ENCODE measurements at regions not wholly inside any gene's neighbourhood (a gene's known extent, or its start where the extent isn't known, plus 50 kb on each side); places are given as distances from the start of the nearest gene placed in this dataset.

- ChIA-PET CTCF (interaction anchor here (0.9 kb wide), 1 partner anchor 21 kb away, joined by 4 read pairs; no protein-coding TSS in a partner anchor), SMC1A (ENCODE audit: uncharacterized antibody, unreplicated experiment) (no interaction called here)
These were observed 69.7 kb upstream of the ARL4C start for GRCh38 chr2:234566622-234567021.

More at GRCh38 chr2:234566622-234567021, 69.7 kb upstream of the ARL4C start:
- peaks cover 0 to 3% of the 10 kb centered on the region in 2 experiments; a peak in 1 of 4 replicates for H3K27me3 ChIP-seq (replicated peaks in 1 of 2; ENCODE audit: control insufficient read depth in 2 of 2, insufficient read depth in 2 of 2, low read length in 1 of 2)
- no peak overlapping the region for H3K27ac ChIP-seq (ENCODE audit: control insufficient read depth, insufficient read depth)
- no peaks in the 10 kb centered on the region for H3K9me3 ChIP-seq (replicated peaks; ENCODE audit: control insufficient read depth, insufficient read depth, low read length)
- intact Hi-C loops (cut with micrococcal nuclease; ENCODE audit: unreplicated experiment), result no loop called here
- no peaks in the 10 kb centered on the region for H3K4me1 ChIP-seq (ENCODE audit: control insufficient read depth, insufficient read depth, low read length)
- no TSS peak for BruUV-seq (replicated peaks)
- H3K79me2 ChIP-seq (ENCODE audit: control insufficient read depth, insufficient read depth, low read length), result no peaks in the 10 kb centered on the region
- TF ChIP-seq ZZZ3 (IDR thresholded peaks at IDR 0.05; ENCODE audit: control insufficient read depth, insufficient read length, low read depth) (no peak), SMC3 (IDR thresholded peaks at IDR 0.05; ENCODE audit: borderline replicate concordance, low read length) (no peak), RELB (IDR thresholded peaks at IDR 0.05; ENCODE audit: low read depth) (no peak), RFX5 (IDR thresholded peaks at IDR 0.05; ENCODE audit: low read depth, low read length) (no peak), NFYA (IDR thresholded peaks at IDR 0.05; ENCODE audit: borderline replicate concordance, low read depth, low read length) (no peak), SPI1 (IDR thresholded peaks at IDR 0.05; ENCODE audit: borderline replicate concordance, insufficient read depth, low read depth, low read length) (no peak), ZNF274 (IDR thresholded peaks at IDR 0.05; ENCODE audit: insufficient read depth, insufficient read length) (no peak), ZNF622 (IDR thresholded peaks at IDR 0.05) (no peak), POLR2A (IDR thresholded peaks at IDR 0.05; ENCODE audit: low read depth, low read length) (no peak), ESRRA (IDR thresholded peaks at IDR 0.05; ENCODE audit: low read length) (no peak), NFIC (IDR thresholded peaks at IDR 0.05; ENCODE audit: low read depth, low read length) (no peak), TAF1 (IDR thresholded peaks at IDR 0.05; ENCODE audit: borderline replicate concordance, low read depth, low read length) (no peak), RAD51 (IDR thresholded peaks at IDR 0.05) (no peak), MYB (IDR thresholded peaks at IDR 0.05; ENCODE audit: borderline replicate concordance, low read depth, low read length) (no peak), CHD4 (IDR thresholded peaks at IDR 0.05) (no peak), MEF2A (IDR thresholded peaks at IDR 0.05; ENCODE audit: insufficient read depth, low read depth, low read length) (no peak), TBL1XR1 (IDR thresholded peaks at IDR 0.05; ENCODE audit: low read depth, low read length) (no peak), ATF2 (IDR thresholded peaks at IDR 0.05; ENCODE audit: low read length) (no peak)
- 30% methylated on average over 2 of the region's 2 CpGs for WGBS (ENCODE audit: insufficient coverage, insufficient replicate concordance, low lambda C conversion rate, missing lambda C conversion rate)
- no peak overlapping the region for H3K4me2 ChIP-seq (ENCODE audit: control insufficient read depth, insufficient read depth)
- in situ Hi-C loops (cut with MboI), result no loop called here
- FAIRE-seq (no peak), ATAC-seq (no peak), DNase-seq (ENCODE audit: low read depth, low spot score) (no peak)
- H3K9ac ChIP-seq (ENCODE audit: control insufficient read depth, insufficient read depth, low read length), result no peak overlapping the region
- no peak overlapping the region for H2AFZ ChIP-seq (ENCODE audit: control insufficient read depth, low read depth, low read length)
- no peak overlapping the region for H3K4me3 ChIP-seq
- no peaks in the 10 kb centered on the region for H3K36me3 ChIP-seq (ENCODE audit: control insufficient read depth in 2 of 2, insufficient read depth in 2 of 2, low read length in 1 of 2)
- no peaks in the 10 kb centered on the region for H4K20me1 ChIP-seq (ENCODE audit: control insufficient read depth, insufficient read depth)
- RAD21 ChIA-PET (ENCODE audit: unreplicated experiment), result no interaction called here
- POLR2A ChIA-PET, result no interaction called here
